ENCODE measurements at regions not wholly inside any gene's neighbourhood (a gene's known extent, or its start where the extent isn't known, plus 50 kb on each side); places are given as distances from the start of the nearest gene placed in this dataset.

DNA sequence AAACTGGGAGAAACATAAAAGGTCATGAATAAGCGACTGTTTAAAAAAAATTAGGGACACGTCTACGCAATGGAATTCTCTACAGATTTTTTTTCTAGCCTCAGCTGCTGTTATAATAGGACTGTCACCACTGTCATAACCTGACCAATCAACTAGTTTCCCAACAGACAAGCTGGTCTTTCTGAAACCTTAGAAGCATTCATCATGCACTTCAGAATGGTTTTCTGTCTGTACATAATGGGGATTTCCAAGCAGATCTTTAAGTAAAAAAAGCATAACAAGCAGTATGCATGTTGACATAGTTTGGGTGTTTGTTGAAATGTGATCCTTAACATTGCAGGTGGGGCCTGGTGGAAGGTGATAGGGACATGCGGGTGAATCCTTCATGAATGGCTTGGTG is 58.3 kb upstream of the SEMA6A start:
- no peak for DNase-seq (ENCODE audit: low spot score)
- no peak overlapping the region for H3K4me3 ChIP-seq
- no peaks in the 10 kb centered on the region for H3K4me1 ChIP-seq (replicated peaks)
- no peak overlapping the region for H3K27ac ChIP-seq
- H3K36me3 ChIP-seq: no peaks in the 10 kb centered on the region
- WGBS: 90% methylated on average over 4 of the region's 4 CpGs
- intact Hi-C loops (cut with DNase I): no loop called here
- H3K27me3 ChIP-seq (replicated peaks; ENCODE audit: insufficient read depth): no peaks in the 10 kb centered on the region
- H3K9me3 ChIP-seq: no peaks in the 10 kb centered on the region
- TF ChIP-seq, protein P1, sequence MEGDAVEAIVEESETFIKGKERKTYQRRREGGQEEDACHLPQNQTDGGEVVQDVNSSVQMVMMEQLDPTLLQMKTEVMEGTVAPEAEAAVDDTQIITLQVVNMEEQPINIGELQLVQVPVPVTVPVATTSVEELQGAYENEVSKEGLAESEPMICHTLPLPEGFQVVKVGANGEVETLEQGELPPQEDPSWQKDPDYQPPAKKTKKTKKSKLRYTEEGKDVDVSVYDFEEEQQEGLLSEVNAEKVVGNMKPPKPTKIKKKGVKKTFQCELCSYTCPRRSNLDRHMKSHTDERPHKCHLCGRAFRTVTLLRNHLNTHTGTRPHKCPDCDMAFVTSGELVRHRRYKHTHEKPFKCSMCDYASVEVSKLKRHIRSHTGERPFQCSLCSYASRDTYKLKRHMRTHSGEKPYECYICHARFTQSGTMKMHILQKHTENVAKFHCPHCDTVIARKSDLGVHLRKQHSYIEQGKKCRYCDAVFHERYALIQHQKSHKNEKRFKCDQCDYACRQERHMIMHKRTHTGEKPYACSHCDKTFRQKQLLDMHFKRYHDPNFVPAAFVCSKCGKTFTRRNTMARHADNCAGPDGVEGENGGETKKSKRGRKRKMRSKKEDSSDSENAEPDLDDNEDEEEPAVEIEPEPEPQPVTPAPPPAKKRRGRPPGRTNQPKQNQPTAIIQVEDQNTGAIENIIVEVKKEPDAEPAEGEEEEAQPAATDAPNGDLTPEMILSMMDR (IDR thresholded peaks at IDR 0.05): no peak
- TF ChIP-seq POLR2A (IDR thresholded peaks at IDR 0.05) (no peak), POLR2AphosphoS5 (IDR thresholded peaks at IDR 0.05) (no peak)

- no peak for DNase-seq (ENCODE audit: low spot score)
- Histone ChIP-seq H3K4me1 (replicated peaks) (no peaks in the 10 kb centered on the region), H3K27ac (no peak overlapping the region), H3K36me3 (no peaks in the 10 kb centered on the region), H3K9me3 (no peaks in the 10 kb centered on the region), H3K27me3 (replicated peaks; ENCODE audit: insufficient read depth) (no peaks in the 10 kb centered on the region), H3K4me3 (no peak overlapping the region)
- 57% methylated on average over 1 of the region's 1 CpG for WGBS
- TF ChIP-seq POLR2A (IDR thresholded peaks at IDR 0.05) (no peak), POLR2AphosphoS5 (IDR thresholded peaks at IDR 0.05) (peak; percentile 77)
- intact Hi-C loops (cut with DNase I): no loop called here
These were observed 56.5 kb upstream of the SEMA6A start for GRCh38 chr5:116631147-116631546.

GRCh38 chr5:116629168-116629567 is 54.5 kb upstream of the SEMA6A start:
- Histone ChIP-seq H3K4me3 (no peak overlapping the region), H3K27me3 (replicated peaks; ENCODE audit: insufficient read depth) (no peaks in the 10 kb centered on the region), H3K36me3 (no peaks in the 10 kb centered on the region), H3K4me1 (replicated peaks) (no peaks in the 10 kb centered on the region), H3K9me3 (no peaks in the 10 kb centered on the region), H3K27ac (no peak overlapping the region)
- 95% methylated on average over 2 of the region's 2 CpGs for WGBS
- intact Hi-C loops (cut with DNase I): loop anchor here (10.0 kb wide), 1 partner anchor 54 kb away; the partner anchor contains the start of gene SEMA6A
- DNase-seq (ENCODE audit: low spot score): no peak
- TF ChIP-seq, protein P1 (IDR thresholded peaks at IDR 0.05): no peak
- no peak for TF ChIP-seq POLR2AphosphoS5 (IDR thresholded peaks at IDR 0.05)
- no peak for TF ChIP-seq POLR2A (IDR thresholded peaks at IDR 0.05)

DNA sequence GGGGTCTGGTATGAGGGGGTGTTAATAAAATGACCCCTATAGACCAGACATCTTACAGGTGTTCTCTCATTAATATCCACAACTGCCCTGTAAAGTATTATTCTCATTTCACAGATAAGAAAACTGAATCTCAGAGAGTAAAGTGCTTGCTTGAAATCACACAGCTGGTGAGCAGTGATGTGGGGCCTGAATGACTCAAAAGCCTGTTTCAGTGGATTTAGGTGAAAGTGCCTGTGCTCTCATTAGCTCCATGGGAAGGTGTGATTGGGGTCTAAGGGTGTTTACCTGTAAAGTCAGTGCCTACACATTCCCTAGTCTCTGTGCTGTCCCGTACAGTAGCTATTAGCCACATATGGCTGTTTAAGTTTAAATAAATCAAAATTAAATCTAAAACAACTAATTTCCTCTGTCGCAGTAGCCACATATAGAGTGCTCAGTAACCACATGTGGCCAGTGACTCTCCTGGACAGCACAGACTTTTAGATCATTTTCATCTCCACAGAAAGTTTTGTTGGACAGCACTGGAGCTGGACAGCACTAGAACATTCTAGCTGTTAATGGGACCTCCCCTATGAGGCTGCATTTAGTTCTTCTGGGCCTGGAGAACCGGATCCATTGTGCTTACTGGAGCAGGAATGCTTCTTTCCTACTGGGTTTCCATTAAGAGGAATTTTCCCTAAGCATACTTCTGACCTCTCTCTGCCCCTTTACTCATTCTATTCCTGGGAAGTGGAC is 52.5 kb upstream of the SEMA6A start:
- H3K27me3 ChIP-seq (replicated peaks; ENCODE audit: insufficient read depth): no peaks in the 10 kb centered on the region
- no peaks in the 10 kb centered on the region for H3K9me3 ChIP-seq
- no peaks in the 10 kb centered on the region for H3K36me3 ChIP-seq
- no peak overlapping the region for H3K4me3 ChIP-seq
- intact Hi-C loops (cut with DNase I): loop anchor here (10.0 kb wide), 1 partner anchor 52 kb away; the partner anchor contains the start of gene SEMA6A
- TF ChIP-seq POLR2A (IDR thresholded peaks at IDR 0.05): no peak
- no peak for TF ChIP-seq POLR2AphosphoS5 (IDR thresholded peaks at IDR 0.05)
- TF ChIP-seq, protein P1 (IDR thresholded peaks at IDR 0.05): no peak
- no peak for DNase-seq (ENCODE audit: low spot score)
- 96% methylated on average over 3 of the region's 3 CpGs for WGBS
- no peaks in the 10 kb centered on the region for H3K4me1 ChIP-seq (replicated peaks)
- H3K27ac ChIP-seq: peak overlapping the region in 1 of 2 donors; percentile 1

DNA sequence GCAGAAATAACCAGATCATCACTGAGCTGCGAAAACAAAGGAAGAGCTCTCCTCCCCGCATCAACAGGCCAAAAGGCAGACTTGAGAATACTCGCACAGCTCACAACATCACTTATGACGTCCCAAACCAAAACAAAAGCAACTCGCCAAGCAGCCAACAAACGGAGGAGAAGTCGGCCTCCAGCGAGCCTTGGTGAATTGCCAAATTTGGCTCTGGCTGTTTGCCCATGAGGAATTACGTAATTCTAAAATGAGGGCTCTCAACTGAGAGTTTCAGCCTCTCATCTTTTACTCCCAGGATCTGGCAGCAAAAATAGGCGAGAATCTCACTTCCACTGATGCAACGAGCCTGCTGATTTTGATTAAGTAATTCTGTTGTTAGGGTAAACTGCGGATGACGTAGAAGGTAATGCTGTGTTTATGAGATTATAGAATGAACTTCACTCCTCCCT is 51.7 kb upstream of the SEMA6A start:
- no peaks in the 10 kb centered on the region for H3K9me3 ChIP-seq
- TF ChIP-seq POLR2AphosphoS5 (IDR thresholded peaks at IDR 0.05) (peak; percentile 32), POLR2A (IDR thresholded peaks at IDR 0.05) (no peak)
- TF ChIP-seq, protein P1 (IDR thresholded peaks at IDR 0.05): no peak
- no peak for DNase-seq (ENCODE audit: low spot score)
- intact Hi-C loops (cut with DNase I): loop anchor here (10.0 kb wide), 1 partner anchor 51 kb away; the partner anchor contains the start of gene SEMA6A
- H3K4me1 ChIP-seq (replicated peaks): no peaks in the 10 kb centered on the region
- 33% methylated on average over 13 of the region's 13 CpGs for WGBS
- H3K27me3 ChIP-seq (replicated peaks; ENCODE audit: insufficient read depth): no peaks in the 10 kb centered on the region
- no peaks in the 10 kb centered on the region for H3K36me3 ChIP-seq
- H3K27ac ChIP-seq: peak overlapping the region in 1 of 2 donors; percentile 1
- H3K4me3 ChIP-seq: no peak overlapping the region

Small RNA genes lying in the stretch of these regions (small RNA-seq; reads per million reads assigned to genes)
- gene AC093534.1 (0 reads per million in 2 donors), gene RNU7-34P (0 reads per million in 2 donors)
